Bronchial epithelial cell (primary cell): ENCODE measurements at regions not wholly inside any gene's neighbourhood (a gene's known extent, or its start where the extent isn't known, plus 50 kb on each side); places are given as distances from the start of the nearest gene placed in this dataset.
"Not testable (repeated sequence)": the region's sequence is repeated elsewhere in the genome, so short reads cannot be mapped to it uniquely, and the experiment has no call there.

Source experiments
- DNase-seq: peaks from one replicate; pipeline ENCODE4 v3.0.0-alpha.2; 2010; ENCODE audit warnings: low read depth
- FAIRE-seq: peaks from 2 replicates; lab custom pipeline; 2011; peaks lifted over from hg19 to GRCh38; lab: Jason Lieb, UNC
- H3K27me3 ChIP-seq: 2 replicates; pipeline ENCODE4 v1.5.1; 2011; ENCODE audit warnings: low read length; ENCODE audit not compliant: control insufficient read depth, insufficient read depth
- H3K36me3 ChIP-seq: 2 replicates; pipeline ENCODE4 v1.5.1; 2011; ENCODE audit warnings: low read length; ENCODE audit not compliant: control insufficient read depth, insufficient read depth
- H3K4me3 ChIP-seq: 2 replicates; pipeline ENCODE4 v1.5.1; 2011; ENCODE audit warnings: mild to moderate bottlenecking, low read depth, low read length, control low read depth
- TF ChIP-seq, protein P1 (sequence below): IDR thresholded peaks from 2 replicates; pipeline ENCODE4 v1.5.1; 2011; ENCODE audit warnings: mild to moderate bottlenecking, moderate library complexity, low read length, control low read depth, inconsistent platforms; ENCODE audit not compliant: insufficient read depth, severe bottlenecking

DNA sequence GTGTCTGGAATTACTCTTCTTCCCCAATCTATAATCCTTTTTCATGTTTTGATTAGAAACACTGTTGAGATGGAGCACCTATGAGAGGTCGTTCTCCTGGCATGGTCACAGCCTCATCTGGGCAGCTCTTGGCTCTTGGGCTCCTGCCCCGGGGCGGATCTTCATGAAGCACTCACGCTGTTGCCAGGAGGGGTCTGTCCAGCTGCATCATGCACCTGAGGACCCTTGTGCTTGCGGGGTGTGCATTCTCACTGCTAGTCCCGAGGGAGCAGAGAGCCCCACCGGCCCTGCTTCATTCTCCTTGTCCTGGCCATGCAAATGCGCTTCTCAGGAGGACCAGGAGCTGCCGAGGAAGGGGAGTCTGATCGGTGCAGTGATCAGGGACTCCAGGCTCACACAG lies 117.6 kb upstream of the S1PR3 start:
- DNase-seq (no peak), FAIRE-seq (no peak)
- H3K27me3 ChIP-seq: no peaks in the 10 kb centered on the region
- TF ChIP-seq, protein P1, sequence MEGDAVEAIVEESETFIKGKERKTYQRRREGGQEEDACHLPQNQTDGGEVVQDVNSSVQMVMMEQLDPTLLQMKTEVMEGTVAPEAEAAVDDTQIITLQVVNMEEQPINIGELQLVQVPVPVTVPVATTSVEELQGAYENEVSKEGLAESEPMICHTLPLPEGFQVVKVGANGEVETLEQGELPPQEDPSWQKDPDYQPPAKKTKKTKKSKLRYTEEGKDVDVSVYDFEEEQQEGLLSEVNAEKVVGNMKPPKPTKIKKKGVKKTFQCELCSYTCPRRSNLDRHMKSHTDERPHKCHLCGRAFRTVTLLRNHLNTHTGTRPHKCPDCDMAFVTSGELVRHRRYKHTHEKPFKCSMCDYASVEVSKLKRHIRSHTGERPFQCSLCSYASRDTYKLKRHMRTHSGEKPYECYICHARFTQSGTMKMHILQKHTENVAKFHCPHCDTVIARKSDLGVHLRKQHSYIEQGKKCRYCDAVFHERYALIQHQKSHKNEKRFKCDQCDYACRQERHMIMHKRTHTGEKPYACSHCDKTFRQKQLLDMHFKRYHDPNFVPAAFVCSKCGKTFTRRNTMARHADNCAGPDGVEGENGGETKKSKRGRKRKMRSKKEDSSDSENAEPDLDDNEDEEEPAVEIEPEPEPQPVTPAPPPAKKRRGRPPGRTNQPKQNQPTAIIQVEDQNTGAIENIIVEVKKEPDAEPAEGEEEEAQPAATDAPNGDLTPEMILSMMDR: no peak
- no peaks in the 10 kb centered on the region for H3K36me3 ChIP-seq
- H3K4me3 ChIP-seq: no peak overlapping the region

DNA sequence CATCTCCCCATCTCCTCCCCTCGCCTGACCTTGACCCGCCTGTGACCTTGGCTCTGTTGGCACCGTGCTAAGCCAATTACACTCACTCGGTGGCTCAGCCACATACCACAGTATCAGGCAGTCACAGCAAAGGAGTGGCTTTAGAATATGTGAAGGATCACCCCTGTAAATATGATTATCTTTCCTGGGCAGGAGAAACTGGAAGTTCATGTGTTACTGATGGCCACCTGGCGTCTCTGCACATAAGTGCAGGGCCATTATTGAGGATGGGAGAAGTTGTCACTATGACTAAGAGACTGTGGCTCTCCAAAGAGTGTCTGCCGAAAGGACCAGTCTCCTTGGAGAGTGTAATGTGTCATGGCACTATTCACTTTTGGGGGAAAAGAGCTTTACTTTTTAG lies 116.9 kb upstream of the S1PR3 start:
- Histone ChIP-seq H3K27me3 (no peaks in the 10 kb centered on the region), H3K4me3 (no peak overlapping the region), H3K36me3 (no peaks in the 10 kb centered on the region)
- no peak for FAIRE-seq
- TF ChIP-seq, protein P1: peak; percentile 46
- peak; percentile 46 for DNase-seq

DNA sequence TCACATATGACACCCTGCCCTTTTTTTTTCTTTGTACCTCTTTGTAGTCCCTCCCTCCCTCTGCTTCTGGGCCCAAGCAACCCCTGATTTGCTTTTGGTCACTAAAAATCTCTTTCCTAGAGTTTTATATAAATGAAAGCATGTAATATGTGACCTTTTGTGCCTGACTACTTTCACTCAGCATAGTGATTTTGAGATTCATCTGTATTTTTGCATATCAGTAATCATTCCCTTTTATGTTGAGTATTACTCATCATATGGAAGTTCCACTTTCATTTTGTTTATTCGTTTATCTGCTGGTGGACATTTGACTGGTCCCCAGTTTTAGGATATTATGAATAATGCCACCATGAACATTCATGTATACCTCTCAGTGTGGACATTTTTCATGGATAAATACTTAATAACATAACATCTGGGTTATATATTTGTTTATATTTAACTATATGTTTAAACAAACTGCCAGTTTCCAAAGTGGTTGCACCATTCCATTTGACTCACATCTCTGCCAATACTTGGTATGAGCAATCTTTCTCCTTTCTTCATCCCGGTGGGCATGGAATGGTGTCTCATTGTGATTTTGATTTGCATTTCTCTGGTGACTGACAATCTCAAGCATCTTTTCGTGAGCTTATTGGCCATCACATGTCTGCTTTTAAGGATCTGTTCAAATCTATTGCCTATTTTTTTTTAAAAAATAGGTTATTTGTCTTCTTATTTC lies 115.7 kb upstream of the S1PR3 start:
- DNase-seq: no peak
- TF ChIP-seq, protein P1: no peak
- no peaks in the 10 kb centered on the region for H3K27me3 ChIP-seq
- H3K4me3 ChIP-seq: no peak overlapping the region
- FAIRE-seq: no peak
- no peaks in the 10 kb centered on the region for H3K36me3 ChIP-seq

DNA sequence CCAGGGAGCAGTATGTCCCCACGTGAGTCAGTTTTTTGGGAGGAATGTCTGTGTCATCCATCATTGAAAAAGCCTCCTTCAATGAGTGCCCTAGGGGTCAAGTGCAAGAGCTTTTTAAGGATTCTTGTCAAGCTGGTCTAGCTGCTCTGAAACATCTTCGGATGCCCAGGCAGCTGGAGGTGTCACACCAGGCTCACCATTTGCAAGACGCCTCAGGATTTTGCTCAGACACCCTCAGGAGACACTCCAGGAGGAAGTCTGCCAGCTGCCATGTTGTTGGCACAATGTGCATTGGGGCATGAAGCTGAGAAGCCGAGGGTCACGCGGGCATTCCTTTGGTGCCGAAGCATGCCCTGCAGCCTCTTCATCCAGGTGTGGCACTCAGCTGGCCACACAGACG lies 111.1 kb upstream of the S1PR3 start:
- TF ChIP-seq, protein P1: no peak
- Histone ChIP-seq H3K4me3 (no peak overlapping the region), H3K27me3 (no peaks in the 10 kb centered on the region), H3K36me3 (no peaks in the 10 kb centered on the region)
- DNase-seq (no peak), FAIRE-seq (no peak)

DNA sequence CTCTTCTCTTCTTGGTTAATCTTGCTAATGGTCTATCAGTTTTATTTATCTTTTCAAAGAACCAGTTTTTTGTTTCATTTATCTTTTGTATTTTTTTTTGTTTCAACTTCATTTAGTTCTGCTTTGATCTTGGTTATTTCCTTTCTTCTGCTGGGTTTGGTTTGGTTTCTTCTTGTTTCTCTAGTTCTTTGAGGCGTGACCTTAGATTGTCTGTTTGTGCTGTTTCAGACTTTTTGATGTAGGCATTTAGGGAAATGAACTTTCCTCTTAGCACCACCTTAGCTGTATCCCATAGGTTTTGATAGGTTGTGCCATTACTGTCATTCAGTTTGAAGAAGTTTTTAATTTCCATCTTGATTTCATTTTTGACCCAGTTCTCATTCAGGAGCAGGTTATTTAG lies 107.0 kb upstream of the S1PR3 start:
- not testable (repeated sequence) for FAIRE-seq

DNA sequence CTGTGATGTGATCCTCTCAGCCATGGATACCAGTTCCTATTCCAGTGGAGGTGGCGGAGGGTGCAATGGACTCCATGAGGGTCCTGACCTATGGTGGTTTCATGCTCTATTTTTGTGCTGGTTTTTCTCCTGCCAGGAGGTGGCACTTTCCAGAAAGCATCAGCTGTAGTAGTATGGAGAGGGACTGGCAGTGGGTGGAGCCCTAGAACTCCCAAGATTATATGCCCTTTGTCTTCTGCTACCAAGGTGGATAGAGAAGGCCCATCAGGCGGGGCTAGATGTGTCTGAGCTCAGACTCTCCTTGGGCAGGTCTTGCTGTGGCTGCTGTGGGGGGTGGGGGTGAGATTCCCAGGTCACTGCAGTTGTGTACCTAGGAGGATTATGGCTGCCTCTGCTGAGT lies 104.5 kb upstream of the S1PR3 start:
- not testable (repeated sequence) for H3K4me3 ChIP-seq, H3K36me3 ChIP-seq, FAIRE-seq, H3K27me3 ChIP-seq, DNase-seq

More for the DNA sequence above, 107.0 kb upstream of the S1PR3 start:
- H3K27me3 ChIP-seq, H3K4me3 ChIP-seq, DNase-seq, H3K36me3 ChIP-seq: not testable (repeated sequence)

DNA sequence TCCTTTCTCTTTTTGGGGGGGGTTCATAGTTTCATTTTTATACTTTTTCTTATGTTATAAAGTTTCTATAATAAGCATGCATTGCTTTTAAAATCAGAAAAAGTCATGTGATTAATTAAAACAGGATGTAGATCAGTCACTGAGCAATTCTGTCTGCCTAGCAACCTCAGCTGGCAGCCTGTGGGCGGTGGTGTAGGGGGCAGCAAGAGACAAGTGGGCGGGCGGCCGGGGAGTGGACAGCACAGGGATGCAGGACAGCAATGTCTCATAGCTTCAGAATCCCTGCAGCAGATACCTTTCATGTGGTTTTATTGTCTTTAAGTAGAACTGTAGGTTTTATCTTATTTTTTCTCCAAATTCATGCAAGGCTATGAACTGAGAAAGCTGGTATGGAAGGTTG lies 101.9 kb upstream of the S1PR3 start:
- H3K4me3 ChIP-seq: no peak overlapping the region

More for the DNA sequence above, 101.9 kb upstream of the S1PR3 start:
- TF ChIP-seq, protein P1: no peak
- DNase-seq (no peak), FAIRE-seq (no peak)
- Histone ChIP-seq H3K27me3 (no peaks in the 10 kb centered on the region), H3K36me3 (no peaks in the 10 kb centered on the region)
